Activated T-helper 17 cell treated with anti-CD3 and anti-CD28 coated beads, Interleukin-2, amount 50 U/mL, for 72 hours (primary cell): ENCODE measurements at regions not wholly inside any gene's neighbourhood (a gene's known extent, or its start where the extent isn't known, plus 50 kb on each side); places are given as distances from the start of the nearest gene placed in this dataset.

Experiments used
- ATAC-seq: fragments of 150-1000 bp; cut with Tn5 transposase; replicated peaks from 2 replicates; pipeline ENCODE4 v1.10.0; 2021; ENCODE audit warnings: mild to moderate bottlenecking, moderate library complexity
- H3K27ac Mint-ChIP-seq: one replicate; pipeline ENCODE4 v1.8.0; 2022; ENCODE audit warnings: mixed read lengths
- H3K27me3 Mint-ChIP-seq: one replicate; pipeline ENCODE4 v1.8.0; 2022; ENCODE audit warnings: mixed read lengths
- H3K36me3 Mint-ChIP-seq: one replicate; pipeline ENCODE4 v1.8.0; 2022; ENCODE audit warnings: low read depth, mild to moderate bottlenecking, mixed read lengths
- H3K4me1 Mint-ChIP-seq: one replicate; pipeline ENCODE4 v1.8.0; 2022; ENCODE audit warnings: mixed read lengths
- H3K4me3 Mint-ChIP-seq: one replicate; pipeline ENCODE4 v1.8.0; 2022; ENCODE audit warnings: mild to moderate bottlenecking, mixed read lengths
- H3K9me3 Mint-ChIP-seq: one replicate; pipeline ENCODE4 v1.8.0; 2022; ENCODE audit warnings: mixed read lengths

DNA sequence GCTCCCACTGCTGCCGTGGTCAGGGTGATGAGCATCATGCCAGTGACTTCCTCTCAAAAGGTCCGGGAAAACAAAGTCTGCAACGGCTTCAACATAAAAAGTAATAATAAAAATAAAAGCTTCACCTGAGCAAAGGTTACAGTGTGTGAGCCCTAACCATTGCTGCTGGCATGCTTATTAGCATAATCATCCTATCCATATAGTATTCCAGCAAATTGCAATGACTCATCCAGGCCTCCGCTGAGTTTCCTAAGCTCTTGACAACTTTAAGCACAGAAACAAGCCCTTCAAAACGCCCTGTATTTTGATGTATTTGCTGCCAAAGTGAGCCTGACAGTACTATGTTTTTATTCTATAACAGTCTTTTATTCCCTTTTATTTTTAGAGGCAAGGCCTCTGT lies 100.5 kb downstream of the AASDH start:
- peaks cover 10% of the 10 kb centered on the region for H3K4me1 Mint-ChIP-seq
- no peak overlapping the region for H3K27ac Mint-ChIP-seq
- H3K27me3 Mint-ChIP-seq, result peaks cover 6% of the 10 kb centered on the region
- no peak for ATAC-seq
- H3K4me3 Mint-ChIP-seq, result no peak overlapping the region
- no peaks in the 10 kb centered on the region for H3K9me3 Mint-ChIP-seq
- H3K36me3 Mint-ChIP-seq, result no peaks in the 10 kb centered on the region

DNA sequence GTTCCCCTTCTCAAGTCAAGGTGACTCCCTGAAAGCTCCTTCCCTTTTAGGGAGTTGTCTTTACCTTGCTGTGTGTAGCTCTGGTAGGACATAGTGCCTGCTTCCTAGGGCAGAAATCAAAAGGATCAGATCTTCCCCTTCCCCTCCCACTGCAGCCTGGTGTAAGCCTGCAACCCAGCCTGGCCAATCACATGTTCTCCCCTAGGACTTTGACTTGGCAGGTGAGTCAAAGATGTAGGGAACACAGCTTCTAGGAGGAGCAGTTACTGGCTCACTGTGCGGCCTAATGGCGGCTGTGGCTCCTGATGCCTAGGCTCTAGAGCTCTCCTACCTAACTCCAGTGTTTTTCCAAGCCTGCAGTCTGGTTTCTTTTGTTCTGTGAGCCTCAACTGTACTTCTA lies 103.9 kb downstream of the AASDH start:
- H3K36me3 Mint-ChIP-seq, result no peaks in the 10 kb centered on the region
- no peak for ATAC-seq
- no peaks in the 10 kb centered on the region for H3K4me1 Mint-ChIP-seq
- H3K9me3 Mint-ChIP-seq, result no peaks in the 10 kb centered on the region
- no peak overlapping the region for H3K27ac Mint-ChIP-seq
- peaks cover 1% of the 10 kb centered on the region for H3K27me3 Mint-ChIP-seq
- H3K4me3 Mint-ChIP-seq, result no peak overlapping the region

GRCh38 chr4:56282004-56282403 lies 105.3 kb downstream of the AASDH start:
- no peak overlapping the region for H3K27ac Mint-ChIP-seq
- no peaks in the 10 kb centered on the region for H3K36me3 Mint-ChIP-seq

GRCh38 chr4:56276547-56276946 lies 110.7 kb downstream of the AASDH start:
- Mint-ChIP-seq H3K27me3 (peaks cover 22% of the 10 kb centered on the region), H3K4me1 (peaks cover 5% of the 10 kb centered on the region), H3K4me3 (no peak overlapping the region), H3K36me3 (no peaks in the 10 kb centered on the region), H3K9me3 (peaks cover 3% of the 10 kb centered on the region), H3K27ac (no peak overlapping the region)
- ATAC-seq, result peak; percentile 69

More at GRCh38 chr4:56282004-56282403, 105.3 kb downstream of the AASDH start:
- H3K4me3 Mint-ChIP-seq, result no peak overlapping the region
- no peaks in the 10 kb centered on the region for H3K4me1 Mint-ChIP-seq
- H3K9me3 Mint-ChIP-seq, result no peaks in the 10 kb centered on the region
- H3K27me3 Mint-ChIP-seq, result no peaks in the 10 kb centered on the region
- ATAC-seq, result no peak

DNA sequence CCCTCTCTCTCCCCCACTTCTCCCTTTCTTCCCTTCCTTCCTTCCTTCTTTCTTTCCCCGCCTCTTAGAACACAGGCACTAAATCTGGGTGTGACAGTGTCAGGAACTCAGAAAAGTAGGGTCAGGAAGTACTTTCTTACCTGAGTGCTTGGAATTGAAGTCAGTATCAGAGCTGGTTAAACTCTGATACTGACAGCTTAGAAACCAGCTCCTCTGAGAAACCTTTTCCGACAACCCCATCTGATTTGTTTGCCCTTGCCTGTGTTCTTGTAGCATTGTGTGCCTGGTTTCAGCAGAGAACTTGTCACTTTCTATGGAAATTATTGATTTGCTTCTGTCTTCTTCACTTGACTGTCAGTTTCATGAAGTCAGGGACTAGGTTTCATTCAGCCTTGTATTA lies 113.9 kb downstream of the AASDH start:
- Mint-ChIP-seq H3K4me3 (peak overlapping the region; percentile 7), H3K27me3 (peaks cover 29% of the 10 kb centered on the region), H3K27ac (no peak overlapping the region), H3K9me3 (peaks cover 3% of the 10 kb centered on the region), H3K36me3 (no peaks in the 10 kb centered on the region), H3K4me1 (peaks cover 5% of the 10 kb centered on the region)
- peak; percentile 34 for ATAC-seq

- H3K27ac Mint-ChIP-seq, result no peak overlapping the region
Measured at GRCh38 chr4:56272927-56273326, 114.4 kb downstream of the AASDH start.

DNA sequence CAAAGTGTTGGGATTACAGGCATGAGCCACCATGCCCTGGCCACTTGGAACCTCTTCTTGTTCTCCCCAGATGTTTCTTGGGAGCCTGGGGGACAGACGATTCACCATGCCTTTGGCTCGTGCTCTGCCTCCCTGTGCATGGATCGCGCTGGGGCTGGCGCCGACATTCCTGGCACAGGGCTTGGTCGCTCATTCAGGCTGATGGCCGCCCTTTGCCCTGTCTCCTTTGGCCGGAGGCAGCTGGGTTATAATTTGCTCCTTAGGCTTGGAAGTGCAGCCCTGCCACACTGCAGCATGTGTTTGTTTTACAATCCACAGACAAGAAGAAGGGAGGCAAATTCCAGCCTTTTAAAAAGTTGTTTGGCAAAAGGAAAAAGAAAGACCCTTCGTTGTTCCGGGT lies 115.3 kb downstream of the AASDH start:
- no peak overlapping the region for H3K27ac Mint-ChIP-seq
- no peak overlapping the region for H3K4me3 Mint-ChIP-seq
- H3K36me3 Mint-ChIP-seq, result no peaks in the 10 kb centered on the region
- H3K27me3 Mint-ChIP-seq, result peaks cover 29% of the 10 kb centered on the region
- peaks cover 5% of the 10 kb centered on the region for H3K4me1 Mint-ChIP-seq
- H3K9me3 Mint-ChIP-seq, result peaks cover 3% of the 10 kb centered on the region
- ATAC-seq, result no peak

More at GRCh38 chr4:56272927-56273326, 114.4 kb downstream of the AASDH start:
- H3K27me3 Mint-ChIP-seq, result peaks cover 29% of the 10 kb centered on the region
- peaks cover 5% of the 10 kb centered on the region for H3K4me1 Mint-ChIP-seq
- ATAC-seq, result no peak
- H3K9me3 Mint-ChIP-seq, result peaks cover 3% of the 10 kb centered on the region
- H3K4me3 Mint-ChIP-seq, result no peak overlapping the region
- H3K36me3 Mint-ChIP-seq, result no peaks in the 10 kb centered on the region

DNA sequence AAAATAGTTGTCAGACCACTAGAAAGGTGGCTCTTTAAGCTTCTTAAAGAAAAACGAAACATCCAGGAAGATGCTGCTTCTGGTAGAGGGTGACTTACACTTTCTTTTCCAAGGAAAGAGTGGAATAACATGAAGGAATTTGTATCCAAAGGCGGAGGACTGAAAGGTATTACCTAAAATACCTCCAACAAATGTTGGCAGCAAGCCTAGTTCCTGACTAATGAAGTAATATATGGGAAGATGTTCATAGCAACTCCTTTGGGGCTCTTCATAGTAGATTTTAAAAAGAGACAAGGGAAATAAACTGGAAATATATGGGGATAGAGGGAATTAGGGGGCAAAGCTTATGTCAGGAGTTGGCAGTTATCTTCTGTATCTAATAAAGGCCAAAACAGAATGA lies 116.2 kb downstream of the AASDH start:
- Mint-ChIP-seq H3K27ac (no peak overlapping the region), H3K9me3 (no peaks in the 10 kb centered on the region), H3K36me3 (no peaks in the 10 kb centered on the region), H3K4me3 (no peak overlapping the region), H3K27me3 (peaks cover 25% of the 10 kb centered on the region), H3K4me1 (peaks cover 5% of the 10 kb centered on the region)
- no peak for ATAC-seq

DNA sequence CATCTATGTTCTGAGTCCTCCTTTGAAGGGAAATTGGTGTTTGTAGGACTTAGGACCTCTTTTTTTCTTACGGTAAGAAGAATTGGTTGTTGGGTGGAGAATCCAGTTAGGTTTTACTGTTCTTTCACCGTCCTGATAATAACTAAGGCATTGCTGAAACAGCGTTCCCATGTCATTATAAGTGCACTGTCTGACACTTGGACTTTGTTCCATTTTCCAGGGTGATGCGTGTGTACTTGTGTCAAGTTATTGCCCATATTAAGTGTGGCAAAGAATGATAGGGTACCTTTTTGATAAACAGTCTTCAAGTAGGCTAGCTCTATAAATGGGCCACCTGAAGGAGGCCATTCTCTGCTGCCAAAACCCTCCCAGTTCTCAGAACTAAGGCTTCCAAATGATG lies 119.7 kb downstream of the AASDH start:
- Mint-ChIP-seq H3K36me3 (no peaks in the 10 kb centered on the region), H3K4me1 (no peaks in the 10 kb centered on the region), H3K4me3 (no peak overlapping the region), H3K27ac (no peak overlapping the region), H3K9me3 (peaks cover 6% of the 10 kb centered on the region), H3K27me3 (peaks cover 7% of the 10 kb centered on the region)
- no peak for ATAC-seq

DNA sequence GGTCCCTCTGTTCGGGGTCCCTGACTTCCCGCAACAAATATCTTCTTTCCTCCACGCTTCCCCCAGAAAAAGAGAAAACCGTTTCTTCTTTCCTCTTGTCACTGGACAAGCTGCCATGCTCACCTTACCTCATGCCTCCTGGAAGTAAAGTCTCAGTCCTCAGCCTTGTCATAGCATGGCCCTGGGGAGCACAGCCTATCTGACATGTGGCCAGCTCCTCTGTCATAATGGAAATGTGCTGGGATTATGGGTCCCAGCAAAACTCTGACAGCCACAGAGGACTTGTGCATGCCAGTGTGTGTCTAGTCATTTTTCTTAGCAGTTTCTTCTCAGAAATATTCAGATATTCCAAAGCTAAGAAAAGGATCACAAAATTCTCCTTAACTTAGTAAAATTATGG lies 122.4 kb downstream of the AASDH start:
- peaks cover 6% of the 10 kb centered on the region for H3K9me3 Mint-ChIP-seq
- no peak overlapping the region for H3K4me3 Mint-ChIP-seq
- H3K27ac Mint-ChIP-seq, result no peak overlapping the region
- H3K4me1 Mint-ChIP-seq, result no peaks in the 10 kb centered on the region
- H3K27me3 Mint-ChIP-seq, result peaks cover 3% of the 10 kb centered on the region
- ATAC-seq, result no peak
- no peaks in the 10 kb centered on the region for H3K36me3 Mint-ChIP-seq

DNA sequence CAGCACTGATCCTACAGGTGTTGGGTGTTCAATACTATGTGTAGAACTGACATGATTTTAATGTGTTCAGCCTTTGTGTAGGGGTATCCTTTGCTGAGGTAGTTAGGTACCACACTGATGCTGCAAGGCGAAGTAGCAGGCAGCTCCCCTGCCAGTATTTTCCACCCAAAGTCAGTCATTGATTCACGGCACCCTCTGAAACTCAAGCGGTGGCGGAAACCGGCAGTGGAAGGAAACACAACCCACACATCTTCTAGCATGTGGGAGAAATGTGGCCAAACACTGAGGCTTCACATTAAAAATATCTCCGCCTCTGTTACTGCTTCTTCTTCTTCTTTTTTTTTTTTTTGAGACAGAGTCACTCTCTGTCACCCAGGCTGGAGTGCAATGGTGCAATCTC lies 126.3 kb downstream of the AASDH start:
- no peak overlapping the region for H3K27ac Mint-ChIP-seq
- no peaks in the 10 kb centered on the region for H3K36me3 Mint-ChIP-seq
- H3K4me3 Mint-ChIP-seq, result no peak overlapping the region
- peak; percentile 93 for ATAC-seq
- H3K9me3 Mint-ChIP-seq, result peaks cover 6% of the 10 kb centered on the region
- H3K4me1 Mint-ChIP-seq, result no peaks in the 10 kb centered on the region
- peaks cover 7% of the 10 kb centered on the region for H3K27me3 Mint-ChIP-seq

GRCh38 chr4:56260320-56260719 lies 127.0 kb downstream of the AASDH start:
- Mint-ChIP-seq H3K27me3 (peaks cover 7% of the 10 kb centered on the region), H3K4me1 (no peaks in the 10 kb centered on the region), H3K4me3 (no peak overlapping the region), H3K27ac (no peak overlapping the region), H3K36me3 (no peaks in the 10 kb centered on the region), H3K9me3 (peaks cover 6% of the 10 kb centered on the region)
- ATAC-seq, result no peak

DNA sequence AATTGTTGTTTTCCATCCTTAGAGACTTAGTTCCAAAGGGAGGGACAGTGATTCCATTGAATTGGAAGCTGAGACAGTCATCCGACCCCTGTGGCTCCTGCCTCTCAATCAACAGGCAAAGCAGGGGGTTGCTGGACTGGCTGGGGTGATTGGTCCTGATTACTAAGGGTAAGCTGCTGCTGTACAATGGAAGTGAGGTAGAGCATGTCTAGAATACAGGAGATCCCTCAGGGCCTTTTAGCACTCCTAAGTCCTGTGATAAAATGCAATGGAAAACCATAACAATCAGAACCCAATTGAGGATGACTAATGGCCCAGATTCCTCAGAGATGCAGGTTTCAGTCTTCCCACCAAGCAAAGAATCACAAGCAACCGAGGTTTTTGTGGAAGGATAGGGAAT lies 127.6 kb downstream of the AASDH start:
- ATAC-seq, result no peak
- H3K4me1 Mint-ChIP-seq, result no peaks in the 10 kb centered on the region
- H3K27me3 Mint-ChIP-seq, result peaks cover 7% of the 10 kb centered on the region
- no peak overlapping the region for H3K4me3 Mint-ChIP-seq
- peaks cover 6% of the 10 kb centered on the region for H3K9me3 Mint-ChIP-seq
- H3K27ac Mint-ChIP-seq, result no peak overlapping the region
- H3K36me3 Mint-ChIP-seq, result no peaks in the 10 kb centered on the region

DNA sequence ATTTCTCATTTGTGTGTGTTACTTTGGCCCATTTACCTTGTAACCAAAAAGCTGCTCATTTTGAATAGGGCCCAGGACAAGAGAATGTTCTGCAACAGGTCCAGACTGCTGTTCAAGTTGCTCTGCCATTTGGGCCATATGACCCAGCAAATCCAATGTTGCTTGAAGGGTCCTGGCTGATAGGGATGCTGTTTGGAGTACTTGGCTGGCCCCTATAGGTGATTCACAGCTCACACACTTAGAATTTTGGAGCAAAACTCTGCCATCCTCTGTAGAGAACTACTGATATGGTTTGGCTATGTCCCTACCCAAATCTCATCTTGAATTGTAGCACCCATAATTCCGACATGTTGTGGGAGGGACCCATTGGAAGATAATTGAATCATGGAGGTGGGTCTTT lies 131.5 kb downstream of the AASDH start:
- H3K4me3 Mint-ChIP-seq, result no peak overlapping the region
- H3K27me3 Mint-ChIP-seq, result peaks cover 23% of the 10 kb centered on the region
- H3K27ac Mint-ChIP-seq, result no peak overlapping the region
- no peaks in the 10 kb centered on the region for H3K36me3 Mint-ChIP-seq
- H3K4me1 Mint-ChIP-seq, result no peaks in the 10 kb centered on the region
- no peak for ATAC-seq
- no peaks in the 10 kb centered on the region for H3K9me3 Mint-ChIP-seq

DNA sequence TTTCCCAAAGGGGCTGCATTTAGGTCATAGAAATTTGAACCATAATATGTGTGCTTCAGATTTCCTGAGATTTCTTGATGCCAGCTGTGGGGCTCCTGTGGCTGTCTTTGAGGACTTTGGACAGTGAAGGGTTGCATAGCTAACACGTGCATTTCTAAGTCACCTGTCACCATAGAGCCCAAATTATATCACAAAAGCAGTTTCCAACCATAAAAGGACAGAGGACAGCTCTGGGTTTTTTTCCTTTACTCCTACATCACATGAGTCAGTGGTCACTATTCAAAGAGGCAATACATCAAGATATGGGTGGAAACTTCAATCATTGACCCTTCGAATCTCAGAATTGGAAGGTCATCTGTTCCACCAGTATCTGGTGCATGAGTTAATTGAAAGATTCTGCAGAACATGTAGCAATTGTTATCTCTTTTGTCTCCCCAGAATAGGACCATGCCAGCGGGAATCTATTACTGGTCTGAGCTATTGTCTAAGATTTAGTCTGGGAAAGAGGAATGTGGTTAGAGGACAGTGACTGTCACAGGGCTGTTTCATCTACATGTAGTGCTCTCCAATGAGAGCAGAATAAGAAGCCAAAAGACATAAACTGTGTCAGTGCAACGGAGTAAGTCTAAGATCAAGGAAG lies 133.5 kb downstream of the AASDH start:
- H3K4me1 Mint-ChIP-seq, result no peaks in the 10 kb centered on the region
- no peaks in the 10 kb centered on the region for H3K9me3 Mint-ChIP-seq
- peaks cover 32% of the 10 kb centered on the region for H3K27me3 Mint-ChIP-seq
- no peaks in the 10 kb centered on the region for H3K36me3 Mint-ChIP-seq
- no peak overlapping the region for H3K4me3 Mint-ChIP-seq
- no peak for ATAC-seq
- no peak overlapping the region for H3K27ac Mint-ChIP-seq
